ENCODE measurements at regions not wholly inside any gene's neighbourhood (a gene's known extent, or its start where the extent isn't known, plus 50 kb on each side); places are given as distances from the start of the nearest gene placed in this dataset.

DNA sequence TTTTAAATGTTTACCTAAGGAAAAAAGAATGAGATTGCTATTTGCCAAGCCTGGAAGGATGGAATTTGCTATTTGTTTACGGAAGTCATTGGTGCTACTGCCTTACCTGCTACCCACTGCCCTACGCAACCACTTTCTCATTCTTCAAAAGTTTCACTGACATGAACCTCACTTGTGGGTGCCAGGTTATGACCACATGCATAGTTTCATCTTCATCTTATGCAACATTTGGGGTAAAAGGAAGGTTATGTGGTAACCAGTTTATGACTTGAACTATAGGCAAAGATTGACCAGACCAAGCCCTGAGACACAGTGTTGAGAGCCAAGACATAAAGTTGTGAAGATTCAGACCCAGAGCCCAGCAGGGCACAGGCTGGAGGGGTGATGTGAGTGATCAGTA, 142.5 kb downstream of the LACC1 start:
- DNase-seq, result no peak

DNA sequence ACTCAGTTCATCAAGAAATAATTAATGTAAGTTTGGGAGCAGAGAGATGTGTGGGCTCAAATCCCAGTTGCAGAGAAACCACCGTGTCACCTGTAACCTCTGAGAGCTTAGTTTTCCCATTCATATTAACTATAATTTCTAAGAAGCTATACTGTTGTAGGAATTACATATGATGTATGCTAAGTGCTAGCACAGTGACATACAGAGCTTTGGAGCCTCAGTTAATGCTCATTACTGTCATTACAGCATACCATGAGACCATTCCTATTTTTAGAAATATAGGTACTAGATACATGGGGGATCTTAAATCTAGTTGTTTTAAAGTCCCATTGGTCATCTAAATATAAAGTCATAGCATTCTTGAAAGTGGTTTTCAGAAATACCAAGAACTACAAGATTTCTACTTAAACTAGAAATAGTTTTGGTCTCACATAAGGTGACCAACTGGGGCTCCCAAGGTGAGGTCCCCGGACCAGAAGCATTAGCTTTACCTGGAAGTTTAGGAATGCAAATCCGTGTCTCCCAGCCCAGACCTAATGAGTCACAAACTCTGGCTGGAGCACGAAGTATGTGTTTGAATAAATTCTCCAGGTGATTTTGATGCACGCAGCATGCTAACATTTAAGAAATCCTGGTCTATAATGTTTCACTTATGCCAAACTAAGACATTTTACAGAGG, 144.6 kb downstream of the LACC1 start:
- no peak for DNase-seq

DNA sequence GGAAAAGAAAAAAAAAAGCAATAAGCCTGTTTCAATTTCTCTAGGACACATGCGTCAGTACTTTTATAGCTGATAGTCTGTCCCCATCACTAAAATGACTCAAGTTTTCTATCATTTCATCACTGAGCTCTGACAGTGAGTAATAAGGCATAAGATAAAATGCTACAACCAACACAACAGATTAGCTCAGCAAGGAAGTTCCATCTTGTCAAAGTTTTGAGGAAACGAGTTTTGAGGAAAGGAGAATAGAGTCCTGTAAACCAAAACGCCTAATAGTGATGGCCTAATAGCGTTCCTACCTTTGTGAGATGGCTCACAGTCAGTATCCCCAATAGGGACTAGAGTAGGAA, 145.1 kb downstream of the LACC1 start:
- no peak for DNase-seq

DNA sequence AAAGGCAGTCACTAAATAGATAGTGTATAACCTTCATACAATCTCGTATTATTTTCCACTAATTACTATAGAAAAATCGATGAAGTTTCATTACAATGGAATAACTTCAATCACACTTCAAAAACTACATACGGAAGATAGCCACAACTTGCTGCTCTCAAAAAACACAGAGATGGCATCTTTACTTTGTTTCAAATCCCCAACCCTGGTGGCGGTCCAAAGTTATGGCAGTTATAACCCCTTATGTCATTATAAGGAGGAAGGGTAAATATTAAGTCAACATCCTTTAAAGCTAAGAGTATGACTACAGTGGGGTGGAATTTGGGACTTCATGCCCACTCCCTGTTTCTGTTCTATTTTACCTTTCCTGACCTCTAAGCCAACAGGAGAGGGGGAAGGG, 146.5 kb downstream of the LACC1 start:
- no peak for DNase-seq

DNA sequence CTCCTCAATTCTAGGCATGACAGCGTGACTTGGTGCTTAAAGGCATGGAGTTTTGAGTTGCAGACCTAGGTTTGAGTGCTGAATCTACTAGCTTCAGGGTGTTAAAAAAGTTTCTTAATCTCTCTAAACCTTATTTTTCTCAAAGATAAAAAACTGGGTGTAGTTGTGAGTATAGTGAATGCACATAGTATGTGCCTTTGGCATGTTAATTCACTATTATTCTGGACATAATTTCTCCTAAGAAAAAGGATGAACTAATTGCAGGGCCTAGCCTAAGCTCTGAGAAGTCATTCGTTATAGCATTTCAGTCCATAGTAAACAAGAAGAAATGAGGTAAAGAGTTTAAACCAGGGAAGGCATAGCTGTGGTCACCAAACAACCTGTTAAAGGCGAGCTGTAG, 149.0 kb downstream of the LACC1 start:
- DNase-seq, result no peak

DNA sequence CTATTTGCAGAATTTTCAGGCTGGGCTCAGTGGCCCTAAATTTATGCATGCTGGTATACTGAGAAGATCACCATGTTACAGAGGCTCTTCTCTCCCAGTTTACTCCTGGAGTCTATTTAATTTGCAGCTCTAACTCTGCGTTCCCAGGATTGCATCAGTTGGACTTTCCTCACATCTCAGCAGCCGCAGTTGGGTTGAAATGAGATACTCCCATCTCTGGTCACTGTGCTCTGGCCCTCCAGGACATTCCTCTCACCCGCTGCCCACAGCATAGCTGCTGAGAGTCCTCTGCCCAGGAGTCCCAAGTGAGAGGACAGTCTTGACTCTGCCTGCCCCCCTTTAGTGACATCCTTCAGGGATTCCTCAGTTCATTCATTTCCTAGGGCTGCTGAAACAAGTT, 150.9 kb downstream of the LACC1 start:
- no peak for DNase-seq

DNA sequence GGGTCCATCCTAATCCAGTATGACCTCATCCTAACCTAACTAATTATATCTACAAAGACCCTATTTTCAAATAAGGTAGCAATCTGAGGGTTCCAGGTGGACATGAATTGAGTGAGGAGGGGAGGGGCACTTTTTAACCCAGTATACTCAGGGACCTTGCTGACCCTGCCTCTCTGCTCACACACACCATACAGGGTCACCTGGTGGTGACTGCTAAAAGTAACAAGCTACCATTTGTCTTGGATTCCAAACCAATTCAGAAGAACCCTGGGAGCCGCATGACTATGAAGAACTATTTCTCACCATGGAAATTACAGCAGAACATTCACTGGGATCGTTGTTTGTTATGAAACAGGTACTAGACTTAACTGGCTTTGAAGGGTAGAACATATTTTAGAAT, 151.9 kb downstream of the LACC1 start:
- DNase-seq, result no peak

DNA sequence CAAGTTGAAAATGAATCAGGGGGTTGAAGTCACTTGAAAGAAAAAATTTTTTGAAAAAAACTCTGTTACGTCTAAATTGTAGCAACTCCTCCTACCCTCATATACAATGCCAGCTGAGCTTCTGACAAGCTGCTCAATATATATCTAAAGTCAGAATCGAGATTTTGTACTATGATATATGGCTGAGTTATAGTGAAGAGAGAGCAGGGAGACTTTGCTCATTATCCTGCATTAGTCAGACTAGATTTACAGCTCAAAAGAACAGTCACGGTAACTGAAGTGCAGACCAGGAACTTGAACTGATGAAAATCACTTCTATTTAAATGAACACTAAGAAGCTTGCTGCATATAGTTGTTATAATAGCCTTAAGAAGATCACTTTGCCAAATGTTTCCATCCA, 153.1 kb downstream of the LACC1 start:
- DNase-seq, result no peak

DNA sequence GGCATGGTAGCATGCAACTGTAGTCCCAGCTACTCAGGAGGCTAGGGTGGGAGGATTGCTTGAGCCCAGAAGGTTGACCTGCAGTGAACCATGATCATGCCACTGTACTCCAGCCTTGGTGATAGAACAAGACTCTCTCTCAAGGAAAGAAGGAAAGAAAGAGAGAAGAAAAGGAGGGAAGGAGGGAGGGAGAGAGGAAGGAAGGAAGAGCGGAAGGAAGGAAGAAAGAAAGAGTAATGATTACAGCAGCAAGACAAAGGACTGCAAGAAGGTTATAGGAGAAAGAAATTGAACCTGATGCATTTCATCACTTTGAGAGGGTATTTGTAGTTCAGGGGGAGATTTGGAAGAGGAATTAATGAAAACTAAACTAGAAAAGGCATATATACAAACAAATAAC, 155.7 kb downstream of the LACC1 start:
- no peak for DNase-seq

DNA sequence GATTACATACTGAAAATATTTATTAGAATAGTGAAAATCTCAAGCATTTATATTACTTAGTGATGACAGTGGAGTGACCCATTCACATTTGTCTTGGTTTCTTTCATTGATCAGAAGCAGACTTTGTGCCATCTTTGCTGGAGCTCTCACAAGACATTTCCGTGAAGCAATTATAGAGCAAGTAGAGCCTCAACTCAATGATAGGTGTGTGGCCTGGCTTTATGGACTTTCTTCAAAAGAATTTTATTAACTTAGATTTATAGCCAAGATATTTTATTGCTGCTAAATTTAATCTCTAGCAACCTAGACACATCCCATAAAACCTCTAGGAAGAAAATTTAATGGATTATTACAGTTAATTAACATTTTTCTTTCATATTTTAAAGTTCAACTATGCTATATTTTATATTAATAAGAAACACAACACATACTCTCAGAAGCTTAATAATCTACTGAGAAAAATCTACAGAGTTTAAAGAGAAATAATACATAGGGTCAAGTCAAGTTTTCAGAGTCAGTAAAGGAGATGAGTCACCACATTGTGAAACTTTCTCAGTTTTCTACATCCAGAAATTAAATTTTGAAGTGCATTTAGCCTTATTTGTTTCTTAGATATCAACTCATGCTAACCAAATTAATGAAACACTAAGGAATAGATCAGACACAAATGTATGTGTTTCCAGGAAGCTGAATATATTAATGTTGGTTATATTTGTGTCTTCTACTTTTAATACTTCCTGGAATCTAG, 160.5 kb downstream of the LACC1 start:
- DNase-seq, result no peak

DNA sequence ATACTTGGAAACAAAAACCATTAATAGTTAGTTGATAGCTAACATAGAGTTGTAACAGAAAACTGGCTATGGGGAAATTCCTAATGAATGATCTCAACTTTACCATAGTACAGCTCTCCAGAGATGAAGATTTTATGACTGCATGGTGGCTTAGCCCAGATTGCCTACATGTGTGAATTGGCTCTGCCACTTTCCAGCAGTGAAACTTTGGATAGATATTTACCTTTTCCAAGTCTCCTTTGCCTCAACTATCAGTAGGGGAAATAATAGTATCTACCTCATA, 161.1 kb downstream of the LACC1 start:
- DNase-seq, result no peak

DNA sequence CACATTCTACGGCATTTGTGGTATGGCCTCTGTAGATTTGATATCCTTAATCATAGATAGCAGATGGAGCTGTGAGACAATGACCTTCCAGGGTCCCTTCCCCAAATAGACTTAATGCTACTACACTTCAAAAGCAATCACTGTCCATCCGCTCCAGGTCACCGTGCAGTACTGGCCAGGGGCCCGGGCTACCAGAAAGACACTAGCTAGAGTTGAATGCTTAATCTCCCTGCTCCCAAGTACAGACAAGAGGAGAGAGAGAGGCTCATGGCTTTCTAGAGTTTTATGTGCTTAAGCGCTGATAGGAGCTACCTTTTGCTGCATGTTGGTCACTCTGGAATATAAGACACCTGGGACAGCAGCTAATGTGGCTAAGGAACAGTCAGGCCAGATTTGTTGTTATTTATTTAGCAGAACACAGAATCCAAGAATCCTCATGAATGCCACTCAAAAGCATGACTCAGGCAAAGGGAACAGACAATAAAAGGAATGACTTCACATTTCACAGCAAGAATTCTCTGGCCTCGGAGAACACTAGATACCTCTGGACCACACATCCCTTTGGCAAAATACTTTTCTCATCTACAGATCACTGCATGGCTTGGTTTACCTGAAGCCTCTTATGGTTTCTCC, 165.0 kb downstream of the LACC1 start:
- no peak for DNase-seq

DNA sequence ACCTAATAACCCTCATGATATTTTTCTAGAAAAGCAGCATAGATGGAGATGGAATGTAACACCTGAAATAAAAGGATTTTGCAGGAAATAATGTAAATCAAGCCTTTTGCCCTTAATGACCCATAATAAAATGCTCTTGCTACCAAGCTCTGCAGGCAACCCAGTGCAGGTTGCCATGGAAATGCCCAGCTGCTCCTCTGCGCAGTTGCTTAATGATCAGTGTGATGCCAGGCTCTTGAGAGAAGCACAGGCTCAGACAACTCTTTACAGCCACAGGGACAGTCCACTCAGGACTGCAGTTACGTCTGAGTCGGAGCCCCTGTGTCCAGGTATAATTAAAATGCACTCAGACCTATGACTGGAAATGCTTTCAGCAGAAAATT, 165.5 kb downstream of the LACC1 start:
- DNase-seq, result no peak

DNA sequence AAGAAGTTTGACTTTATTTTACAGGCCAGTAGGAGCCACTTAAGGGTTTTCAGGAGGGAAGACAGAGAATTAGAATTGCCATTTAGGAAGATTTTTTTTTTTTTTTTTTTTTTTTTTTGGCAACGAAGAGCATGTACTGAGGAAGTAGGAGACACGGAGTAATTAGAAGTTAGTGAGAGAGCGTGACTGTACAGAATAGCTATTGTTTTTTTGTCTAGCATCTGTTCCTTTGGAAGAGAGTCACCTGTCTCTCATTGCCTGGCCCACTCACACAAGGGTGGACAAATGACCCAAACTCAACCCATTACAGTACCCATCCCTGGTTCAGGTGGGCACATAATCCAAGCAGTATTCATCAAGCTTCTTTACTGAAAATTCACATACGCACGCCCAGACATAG, 166.7 kb downstream of the LACC1 start:
- DNase-seq, result no peak

DNA sequence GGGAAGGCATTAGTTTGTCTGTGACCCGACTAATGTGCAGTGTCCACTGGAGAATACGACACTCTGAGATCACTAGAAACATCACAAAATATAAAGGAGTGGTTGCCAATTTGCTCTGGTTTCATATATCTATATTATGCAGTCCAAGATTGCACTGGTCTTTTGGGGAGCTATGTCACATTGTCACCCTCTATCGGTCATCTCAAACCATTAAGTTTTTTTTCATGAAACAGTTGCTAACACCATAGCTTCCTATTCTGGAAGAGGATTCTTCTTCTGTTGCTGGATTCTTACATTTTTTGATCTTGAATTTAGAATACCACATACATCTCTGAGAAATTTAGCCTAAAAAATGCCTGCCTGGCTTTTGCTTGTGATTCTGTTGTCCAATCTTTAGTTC, 168.6 kb downstream of the LACC1 start:
- no peak for DNase-seq

DNA sequence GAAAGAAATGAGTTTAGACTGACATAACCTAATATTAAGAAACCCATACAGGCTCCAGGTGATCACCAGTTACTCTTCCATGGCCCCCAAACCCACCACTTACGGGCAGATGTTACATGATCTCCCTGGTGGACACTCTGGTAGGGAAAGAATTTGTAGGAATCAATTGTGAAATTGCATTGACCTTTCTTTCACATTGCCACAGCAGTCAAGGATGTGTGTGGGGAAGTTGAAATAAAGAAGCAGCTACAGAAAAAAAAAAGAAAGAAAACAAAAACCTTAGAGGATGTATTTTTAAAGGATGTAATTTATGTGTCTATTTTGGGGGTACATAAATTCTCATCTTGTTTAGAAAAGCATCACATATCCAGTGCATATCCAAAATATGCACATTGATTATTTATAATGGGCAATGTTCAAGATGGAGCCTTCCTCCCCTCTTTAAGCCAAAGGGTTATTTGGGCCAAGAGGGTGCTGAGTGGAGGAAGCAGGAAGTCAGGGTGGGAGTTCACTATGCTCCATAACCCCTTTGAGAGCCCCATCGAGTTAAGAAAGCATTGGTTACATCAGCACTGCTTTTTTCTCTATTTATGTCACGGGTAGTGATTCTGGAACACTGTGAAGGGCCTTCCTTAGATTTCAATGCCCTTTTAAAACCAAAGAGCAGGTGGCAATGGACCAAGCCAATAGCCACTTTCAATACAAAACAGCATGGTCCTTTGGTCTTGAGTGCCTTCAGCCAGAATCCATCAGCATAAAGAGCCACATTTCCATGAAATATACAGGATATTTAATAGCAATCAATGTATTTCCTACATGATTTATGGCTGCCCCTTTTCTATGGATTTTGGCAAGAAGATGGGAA, 169.6 kb downstream of the LACC1 start:
- DNase-seq, result no peak

DNA sequence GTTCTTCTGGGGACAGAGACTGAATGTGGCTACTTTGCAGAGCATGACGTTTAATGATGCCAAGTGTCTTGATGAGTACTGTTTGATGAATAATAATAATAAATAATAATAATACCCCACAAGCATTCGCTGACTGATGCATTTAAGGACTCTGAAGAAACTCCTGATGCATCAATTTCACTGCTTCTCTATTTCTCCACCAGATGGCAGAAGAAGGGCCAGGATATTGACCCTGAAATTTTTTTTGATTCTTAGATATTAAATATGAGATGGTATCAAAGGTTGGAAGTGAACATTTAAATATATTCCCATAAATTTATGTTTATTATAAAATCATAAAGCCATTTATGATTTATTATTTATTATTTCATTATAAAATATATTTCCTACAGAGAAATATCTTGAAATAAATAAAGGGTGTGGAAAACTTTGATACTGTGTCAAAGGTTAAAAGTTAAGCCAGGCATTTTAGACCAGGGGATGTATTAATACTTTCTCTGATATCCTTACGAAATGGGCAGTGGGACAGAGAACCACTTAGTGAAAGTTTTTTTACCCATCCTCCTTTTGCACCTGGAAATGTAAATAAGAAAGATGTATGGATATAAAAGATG, 170.9 kb downstream of the LACC1 start:
- DNase-seq, result peak in 2 of 3 donors; percentile 36 to 63

DNA sequence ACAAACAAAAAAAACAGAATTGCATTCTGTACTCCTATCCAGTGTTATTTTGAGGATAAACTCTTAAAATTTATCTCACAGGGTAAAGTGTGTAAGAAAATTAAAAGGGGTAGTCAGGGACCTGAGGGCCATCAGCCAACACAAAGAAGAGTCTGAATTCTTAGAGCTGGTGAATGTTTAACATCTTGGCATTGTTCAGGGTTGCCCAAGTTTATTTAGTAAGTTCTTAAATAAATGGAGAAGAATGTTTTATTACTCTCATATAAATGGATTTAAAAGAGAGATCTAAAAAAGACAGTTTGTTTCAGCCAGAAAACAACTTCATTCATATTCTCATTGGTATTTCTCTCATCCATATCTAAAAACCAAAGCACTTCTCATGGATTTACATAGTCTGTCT, 171.7 kb downstream of the LACC1 start:
- DNase-seq, result no peak

DNA sequence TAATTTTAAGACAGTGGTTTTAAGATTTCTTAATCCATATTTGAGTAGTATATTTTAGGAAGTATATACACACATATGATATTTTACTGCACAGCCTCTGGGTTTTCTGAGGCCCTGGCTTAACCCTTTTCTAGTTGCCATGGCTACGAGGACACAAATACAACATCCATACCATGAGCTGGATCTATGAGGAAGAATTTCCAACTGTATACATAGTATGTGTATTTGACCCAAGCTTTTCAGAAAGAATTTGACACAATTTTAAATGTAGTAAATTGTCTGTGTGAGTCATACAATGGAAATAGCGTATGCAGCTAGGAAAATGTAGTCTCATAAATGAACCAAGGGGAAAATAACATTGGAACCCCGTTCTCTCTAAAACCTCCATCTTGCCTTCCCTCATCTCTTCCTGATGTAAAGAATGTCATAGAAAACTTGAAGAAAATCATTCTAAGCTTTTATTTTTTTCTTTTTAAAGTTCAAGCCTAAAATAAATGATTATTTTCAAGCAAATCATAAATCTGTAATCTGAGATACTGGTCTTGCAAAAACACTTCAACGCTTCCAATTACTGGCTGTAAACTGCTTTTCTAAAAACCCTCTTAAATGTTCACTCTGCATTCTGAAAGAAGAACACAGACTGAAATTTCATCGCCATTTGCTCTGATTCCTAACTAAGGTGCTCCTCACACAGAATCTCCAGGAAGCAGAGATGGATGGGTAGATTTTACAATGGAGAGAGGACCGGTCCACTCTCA, 172.4 kb downstream of the LACC1 start:
- peak; percentile 60 to 82 (median 63) for DNase-seq

DNA sequence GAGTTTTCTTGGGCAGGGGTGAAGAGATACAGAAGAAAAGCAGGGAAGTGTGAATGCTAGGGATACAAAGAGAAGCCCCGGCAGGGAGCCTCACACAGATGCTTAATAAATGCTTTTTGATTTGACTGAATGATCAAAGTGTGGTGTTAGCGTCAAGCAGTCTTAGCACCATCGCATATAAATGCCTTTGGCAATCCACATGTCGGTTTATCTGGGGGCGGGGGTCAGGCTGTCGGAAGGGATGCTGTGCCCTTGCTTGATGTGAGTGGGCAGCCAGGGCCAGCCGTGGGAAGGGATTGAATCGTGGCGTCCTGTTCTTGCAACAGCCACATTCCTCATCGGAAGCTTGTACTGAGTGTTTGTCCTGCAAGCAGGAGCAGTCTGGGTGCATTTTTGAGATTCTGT, 173.1 kb downstream of the LACC1 start:
- DNase-seq, result peak in 2 of 3 donors; percentile 17 to 51

DNA sequence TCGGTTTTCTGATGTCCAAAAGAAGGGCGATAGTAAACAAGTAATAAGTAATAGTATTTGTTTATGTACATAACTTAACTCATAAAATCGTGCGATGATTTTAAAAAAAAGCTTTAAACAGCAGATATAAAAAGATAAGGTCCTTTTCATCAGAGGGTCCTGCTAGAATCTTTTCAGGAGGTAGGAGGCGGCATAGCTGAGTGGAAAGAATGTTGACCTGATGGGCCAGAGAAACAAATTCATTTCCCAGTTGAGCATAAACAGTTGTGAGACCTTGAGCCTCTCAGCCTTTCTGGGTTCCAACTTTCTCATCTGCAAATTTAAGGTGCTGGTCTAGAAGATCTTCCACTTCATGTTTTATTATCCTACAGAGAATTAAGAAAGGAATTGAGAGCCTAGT, 173.5 kb downstream of the LACC1 start:
- peak in 1 of 3 donors; percentile 34 for DNase-seq

DNA sequence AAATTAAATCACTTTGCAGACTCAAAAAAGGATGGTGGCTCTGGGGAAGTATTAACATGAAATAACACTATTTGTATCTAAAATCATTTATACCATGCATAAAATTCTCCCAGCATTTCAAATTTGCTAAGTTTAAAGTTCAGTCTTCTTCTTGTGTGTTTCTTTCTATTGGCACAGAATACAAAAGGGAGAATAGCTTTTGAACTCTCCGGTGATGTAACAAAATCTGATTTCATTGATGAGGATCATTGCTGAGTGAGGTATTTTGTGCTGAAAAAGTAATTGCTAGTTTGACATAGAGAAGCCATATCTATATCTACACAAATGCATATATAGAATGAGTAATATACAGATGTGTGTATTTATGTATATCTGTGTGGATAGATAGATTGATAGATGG, 174.8 kb downstream of the LACC1 start:
- DNase-seq, result no peak
